Retinal pigment epithelial cell (primary cell): ENCODE measurements at regions not wholly inside any gene's neighbourhood (a gene's known extent, or its start where the extent isn't known, plus 50 kb on each side); places are given as distances from the start of the nearest gene placed in this dataset.

Source experiments
- DNase-seq: peaks from one replicate; pipeline ENCODE4 v3.0.0-alpha.2; 2010; ENCODE audit warnings: low read depth
- H3K4me3 ChIP-seq: 2 replicates; pipeline ENCODE4 v1.5.1; 2011; ENCODE audit warnings: mild to moderate bottlenecking, low read length, control low read depth, moderate library complexity
- TF ChIP-seq, protein P1 (sequence below): conservative IDR thresholded peaks from 2 replicates; pipeline ENCODE4 v1.5.1; 2011; ENCODE audit warnings: low read depth, low read length, control low read depth, inconsistent platforms

DNA sequence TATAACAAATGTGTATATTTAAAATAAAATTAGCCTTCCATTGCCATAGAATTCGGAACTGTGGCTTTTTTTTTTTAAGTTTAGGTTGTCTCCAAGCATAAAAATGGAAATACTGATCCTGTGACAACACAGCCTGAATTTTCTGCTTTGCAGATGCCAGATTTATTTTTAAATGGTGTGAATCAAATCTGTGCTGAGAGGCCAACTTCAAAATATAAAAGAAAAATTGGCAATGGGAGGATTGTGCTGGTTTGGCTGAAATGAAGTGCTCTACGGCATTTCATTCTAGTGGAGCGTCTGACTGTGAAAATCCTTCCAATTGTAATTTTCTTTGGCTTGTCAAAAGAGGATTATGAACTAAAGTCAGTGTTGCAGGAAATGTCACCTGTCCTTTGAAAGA, 580.3 kb upstream of the ZFP42 start:
- TF ChIP-seq, protein P1, sequence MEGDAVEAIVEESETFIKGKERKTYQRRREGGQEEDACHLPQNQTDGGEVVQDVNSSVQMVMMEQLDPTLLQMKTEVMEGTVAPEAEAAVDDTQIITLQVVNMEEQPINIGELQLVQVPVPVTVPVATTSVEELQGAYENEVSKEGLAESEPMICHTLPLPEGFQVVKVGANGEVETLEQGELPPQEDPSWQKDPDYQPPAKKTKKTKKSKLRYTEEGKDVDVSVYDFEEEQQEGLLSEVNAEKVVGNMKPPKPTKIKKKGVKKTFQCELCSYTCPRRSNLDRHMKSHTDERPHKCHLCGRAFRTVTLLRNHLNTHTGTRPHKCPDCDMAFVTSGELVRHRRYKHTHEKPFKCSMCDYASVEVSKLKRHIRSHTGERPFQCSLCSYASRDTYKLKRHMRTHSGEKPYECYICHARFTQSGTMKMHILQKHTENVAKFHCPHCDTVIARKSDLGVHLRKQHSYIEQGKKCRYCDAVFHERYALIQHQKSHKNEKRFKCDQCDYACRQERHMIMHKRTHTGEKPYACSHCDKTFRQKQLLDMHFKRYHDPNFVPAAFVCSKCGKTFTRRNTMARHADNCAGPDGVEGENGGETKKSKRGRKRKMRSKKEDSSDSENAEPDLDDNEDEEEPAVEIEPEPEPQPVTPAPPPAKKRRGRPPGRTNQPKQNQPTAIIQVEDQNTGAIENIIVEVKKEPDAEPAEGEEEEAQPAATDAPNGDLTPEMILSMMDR = no peak
- no peak for DNase-seq
- no peak overlapping the region for H3K4me3 ChIP-seq

DNA sequence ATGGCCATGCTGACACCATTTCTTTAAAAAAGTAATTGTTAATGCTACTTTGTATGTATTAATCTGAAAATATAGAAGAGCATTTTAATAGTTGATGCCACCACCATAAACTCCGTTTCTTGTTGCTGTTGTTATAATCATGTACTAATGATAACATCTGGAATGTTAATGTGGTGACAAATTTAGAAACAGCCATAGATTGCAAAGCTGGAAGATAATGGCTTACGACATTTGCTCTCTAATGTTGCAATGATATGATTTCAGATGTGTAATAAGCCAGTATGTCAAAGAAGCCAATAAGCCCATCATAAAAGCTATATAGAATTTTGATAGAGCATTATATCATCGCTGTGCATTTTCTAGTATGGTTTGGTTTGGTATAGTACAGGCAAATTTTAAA, 579.4 kb upstream of the ZFP42 start:
- no peak for DNase-seq
- TF ChIP-seq, protein P1 = no peak
- no peak overlapping the region for H3K4me3 ChIP-seq

DNA sequence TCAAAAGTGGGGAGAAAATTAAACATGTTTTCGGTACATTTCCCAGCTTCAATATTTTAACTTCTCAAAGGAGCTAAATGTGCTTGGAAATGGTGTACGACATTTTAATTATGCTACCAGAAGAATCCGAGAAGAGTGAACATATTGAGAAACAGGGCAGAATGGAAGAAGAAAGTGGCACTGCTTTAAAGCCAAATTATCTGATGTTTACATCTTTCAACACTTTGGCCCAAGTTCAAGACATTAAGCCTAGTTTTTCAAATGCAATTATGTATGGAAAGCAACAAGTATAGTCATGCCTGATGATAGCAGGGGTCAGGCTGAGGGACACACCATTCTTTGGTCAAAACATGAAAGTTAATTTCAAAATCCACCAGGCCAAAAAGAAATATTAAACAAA, 577.9 kb upstream of the ZFP42 start:
- TF ChIP-seq, protein P1 = no peak
- DNase-seq = no peak

DNA sequence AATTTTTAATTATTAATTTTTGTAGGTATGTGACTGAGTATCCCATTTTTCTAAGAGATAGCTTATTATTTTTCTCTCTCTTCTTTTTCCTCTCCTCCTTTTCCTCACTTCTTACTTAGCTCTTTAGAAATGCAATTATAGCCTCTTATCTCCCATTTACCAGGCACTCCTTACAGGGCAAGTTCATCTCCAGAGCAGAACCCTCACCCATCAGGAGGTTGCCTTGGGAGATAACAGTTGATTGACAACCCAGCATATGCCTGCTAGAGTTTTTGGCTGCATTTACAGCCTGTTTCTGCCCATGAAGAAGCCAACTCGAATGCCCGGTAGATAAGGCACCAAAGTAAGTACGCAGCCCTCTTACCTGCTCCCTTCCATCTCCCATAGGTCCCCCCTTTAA, 572.9 kb upstream of the ZFP42 start:
- TF ChIP-seq, protein P1 = no peak
- no peak for DNase-seq

More for the DNA sequence above, 577.9 kb upstream of the ZFP42 start:
- no peak overlapping the region for H3K4me3 ChIP-seq

DNA sequence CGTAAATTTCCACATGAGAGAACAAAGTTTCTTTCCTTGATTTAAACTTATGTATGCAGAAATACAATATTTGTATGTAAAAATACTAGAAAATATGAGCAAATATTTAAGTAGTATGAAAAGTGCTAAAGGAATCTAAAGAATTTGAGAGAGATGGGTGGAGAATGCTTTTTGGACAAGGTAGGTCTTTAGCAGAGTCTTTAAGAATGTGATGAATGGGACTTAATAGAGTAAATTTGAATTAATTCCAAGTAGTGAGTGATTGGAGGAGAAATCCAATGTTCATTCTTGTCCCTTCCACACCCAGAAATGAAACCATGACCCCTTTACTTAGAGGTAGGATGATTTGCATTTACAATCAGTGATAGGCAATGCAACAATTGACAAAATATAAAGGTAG, 570.9 kb upstream of the ZFP42 start:
- no peak for DNase-seq
- no peak overlapping the region for H3K4me3 ChIP-seq
- TF ChIP-seq, protein P1 = no peak

More for the DNA sequence above, 572.9 kb upstream of the ZFP42 start:
- H3K4me3 ChIP-seq = no peak overlapping the region

DNA sequence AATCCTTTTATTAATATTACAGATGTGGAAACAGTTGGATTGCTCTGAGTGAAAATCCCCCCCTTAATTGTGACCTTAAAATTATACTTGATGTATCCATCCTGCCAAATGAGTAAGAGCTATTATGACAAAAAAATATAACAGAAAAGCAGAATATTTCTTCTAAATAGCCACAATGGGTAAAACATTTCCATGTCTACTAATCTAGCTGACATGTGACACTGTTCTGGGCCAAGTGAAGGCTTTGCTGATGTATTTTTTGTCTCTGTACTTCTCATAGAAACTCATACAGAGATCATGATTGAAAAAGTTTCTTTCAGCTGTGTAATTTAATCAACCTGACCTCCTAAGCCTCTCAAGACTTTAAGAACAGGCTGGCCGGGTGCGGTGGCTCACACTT, 569.1 kb upstream of the ZFP42 start:
- TF ChIP-seq, protein P1 = no peak
- no peak overlapping the region for H3K4me3 ChIP-seq
- DNase-seq = no peak

DNA sequence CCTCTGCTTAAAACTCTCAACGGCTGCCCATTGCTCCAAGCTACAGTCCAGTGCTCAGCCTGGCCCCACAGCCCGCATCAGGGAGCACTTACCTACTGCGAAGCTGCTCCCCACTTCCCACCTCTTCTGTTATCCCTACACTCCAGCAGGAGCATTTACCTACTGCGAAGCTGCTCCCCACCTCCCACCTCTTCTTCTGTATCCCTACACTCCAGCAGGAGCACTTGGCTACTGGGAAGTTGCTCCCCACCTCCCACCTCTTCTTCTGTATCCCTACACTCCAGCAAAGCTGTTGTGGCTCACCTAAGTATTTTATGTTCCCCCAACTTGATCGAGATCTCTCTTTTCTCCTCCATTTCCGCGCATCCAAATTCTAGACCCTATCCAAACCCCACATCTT, 563.3 kb upstream of the ZFP42 start:
- H3K4me3 ChIP-seq = no peak overlapping the region
- TF ChIP-seq, protein P1 = no peak
- DNase-seq = no peak
